GM21423 (cell line): ENCODE measurements at regions not wholly inside any gene's neighbourhood (a gene's known extent, or its start where the extent isn't known, plus 50 kb on each side); places are given as distances from the start of the nearest gene placed in this dataset.

Source experiments
- ATAC-seq: cut with Tn5 transposase; IDR thresholded peaks from one replicate; pipeline ENCODE4 v1.9.1; 2021; ENCODE audit warnings: mild to moderate bottlenecking, moderate library complexity; ENCODE audit not compliant: unreplicated experiment

- no peak for ATAC-seq
Observed at GRCh38 chr2:12299431-12299830, 417.3 kb upstream of the TRIB2 start.

- ATAC-seq: no peak
Observed at GRCh38 chr2:12300019-12300602, 416.6 kb upstream of the TRIB2 start.

DNA sequence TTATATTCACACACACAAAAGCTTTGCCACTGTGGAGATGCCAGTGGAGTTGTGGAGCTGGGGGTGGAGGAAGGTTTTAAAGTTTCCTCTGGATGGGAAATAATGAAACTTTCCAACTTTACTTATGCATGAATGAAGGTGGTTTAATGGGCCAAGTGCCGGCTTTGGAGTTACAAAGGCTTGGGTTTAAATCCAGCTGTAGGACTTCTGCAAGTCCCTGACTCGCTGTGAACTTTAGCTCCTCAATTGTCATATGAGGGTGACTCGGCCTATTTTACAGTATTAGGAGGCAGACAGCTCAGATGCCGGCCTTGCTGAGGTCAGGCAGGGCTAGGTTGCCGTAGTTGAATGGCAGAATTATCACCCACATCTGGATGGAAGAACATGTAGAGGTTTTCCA lies 415.8 kb upstream of the TRIB2 start:
- ATAC-seq: no peak

- ATAC-seq: no peak
Observed at GRCh38 chr2:12302140-12302539, 414.6 kb upstream of the TRIB2 start.

DNA sequence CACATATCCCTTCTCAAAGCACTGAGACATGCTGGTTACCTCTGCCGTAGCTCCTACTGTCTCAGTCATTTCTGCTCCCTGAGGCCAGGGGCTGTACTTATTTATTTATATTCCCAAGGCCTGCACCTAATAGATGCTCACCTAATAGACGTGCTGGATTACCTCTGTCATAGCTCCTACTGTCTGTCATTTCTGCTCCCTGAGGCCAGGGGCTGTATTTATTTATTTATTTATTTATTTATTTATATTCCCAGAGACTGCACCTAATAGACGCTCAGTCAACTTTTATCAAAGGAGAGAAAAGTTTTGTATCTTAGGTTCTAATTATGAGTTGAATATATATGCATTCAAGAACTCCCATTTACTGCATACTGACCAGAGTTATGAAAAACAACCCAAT lies 414.0 kb upstream of the TRIB2 start:
- ATAC-seq: no peak

GRCh38 chr2:12303181-12304030 lies 413.3 kb upstream of the TRIB2 start:
- ATAC-seq: no peak

GRCh38 chr2:12304564-12305171 lies 412.1 kb upstream of the TRIB2 start:
- ATAC-seq: no peak

DNA sequence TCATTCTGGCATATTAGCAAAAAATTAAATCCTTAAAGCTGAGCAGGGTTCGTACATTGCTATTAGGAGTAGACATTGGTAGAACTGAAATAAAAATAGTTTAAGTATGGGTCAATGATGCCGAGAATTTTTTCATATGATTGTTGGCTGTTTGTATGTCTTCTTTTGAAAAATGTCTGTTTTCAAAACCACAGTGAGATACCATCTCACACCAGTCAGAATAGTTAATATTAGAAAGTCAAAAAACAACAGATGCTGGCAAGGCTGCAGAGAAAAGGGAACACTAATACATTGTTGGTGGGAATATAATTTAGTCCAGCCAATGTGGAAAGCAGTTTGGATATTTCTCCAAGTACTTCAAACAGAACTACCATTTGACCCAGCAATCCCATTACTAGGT lies 410.8 kb upstream of the TRIB2 start:
- no peak for ATAC-seq

GRCh38 chr2:12310399-12310798 lies 406.3 kb upstream of the TRIB2 start:
- no peak for ATAC-seq

GRCh38 chr2:12313445-12314126 lies 403.1 kb upstream of the TRIB2 start:
- ATAC-seq: no peak

DNA sequence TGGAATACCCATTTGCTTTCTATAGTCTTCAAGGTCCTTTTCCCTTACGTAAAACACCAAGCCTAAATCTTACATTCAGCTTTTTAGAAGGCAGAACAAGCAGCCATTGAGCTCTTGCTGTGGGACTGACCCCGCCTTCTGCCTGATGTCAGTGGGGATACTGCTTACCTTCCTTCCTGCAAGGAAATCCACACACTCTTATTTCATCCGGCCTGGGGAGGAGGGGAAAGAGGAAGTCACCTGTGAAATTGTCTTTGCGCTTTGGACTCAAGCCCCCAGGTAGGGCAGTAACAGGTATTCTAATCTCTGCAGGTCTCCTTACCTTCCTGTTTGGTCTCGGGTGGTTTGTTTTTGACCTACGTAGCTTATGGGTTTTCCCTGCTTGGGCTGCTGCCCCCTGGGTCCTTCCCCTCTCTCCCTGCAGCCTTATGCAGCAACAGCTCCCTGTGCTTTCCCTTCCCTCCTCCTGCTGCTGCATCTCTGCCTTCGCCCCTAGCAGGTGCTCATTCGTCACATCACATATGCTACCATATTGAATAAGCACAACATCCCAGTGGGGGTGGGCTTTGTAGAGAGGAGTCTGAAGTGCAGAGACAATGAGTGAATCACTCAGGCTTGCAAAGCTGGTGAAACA lies 402.5 kb upstream of the TRIB2 start:
- ATAC-seq: no peak

- no peak for ATAC-seq
Observed at GRCh38 chr2:12315224-12315623, 401.5 kb upstream of the TRIB2 start.

GRCh38 chr2:12316476-12316875 lies 400.3 kb upstream of the TRIB2 start:
- ATAC-seq: no peak

GRCh38 chr2:12317286-12317685 lies 399.4 kb upstream of the TRIB2 start:
- no peak for ATAC-seq

- ATAC-seq: no peak
Observed at GRCh38 chr2:12317814-12318426, 398.8 kb upstream of the TRIB2 start.

- no peak for ATAC-seq
Observed at GRCh38 chr2:12318427-12319057, 398.2 kb upstream of the TRIB2 start.

GRCh38 chr2:12320027-12320734 lies 396.6 kb upstream of the TRIB2 start:
- no peak for ATAC-seq

DNA sequence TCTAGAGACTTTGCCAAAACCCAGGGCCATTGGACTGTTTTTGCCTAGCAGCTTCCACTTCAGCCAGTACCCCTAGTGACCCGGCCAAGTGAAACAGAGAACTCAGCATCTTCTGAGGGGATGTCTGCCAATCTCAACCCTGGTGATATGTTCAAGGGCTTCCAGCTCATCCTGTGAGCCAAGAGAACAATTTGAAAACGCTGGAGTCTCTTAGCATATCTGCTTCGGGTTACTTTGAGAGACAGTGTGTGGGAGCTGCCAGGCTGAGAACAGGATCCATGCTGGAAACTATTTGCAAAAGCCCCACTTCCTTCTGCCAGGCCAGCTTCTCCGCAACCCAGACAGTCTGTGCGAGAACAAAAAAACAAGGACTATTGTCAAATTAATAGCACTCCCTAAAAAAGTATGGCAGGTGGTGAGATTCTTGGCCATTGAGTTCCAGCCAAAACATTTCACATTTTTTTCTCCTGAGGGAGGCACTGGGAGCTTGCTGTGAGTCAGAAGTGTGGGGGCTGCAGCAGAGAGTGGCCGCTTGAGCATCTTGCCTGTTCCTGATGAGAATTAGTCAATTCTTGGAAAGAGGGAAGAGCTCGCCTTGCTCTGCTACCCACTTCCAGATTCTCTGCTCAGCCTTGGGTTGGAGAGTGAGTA lies 395.6 kb upstream of the TRIB2 start:
- no peak for ATAC-seq

DNA sequence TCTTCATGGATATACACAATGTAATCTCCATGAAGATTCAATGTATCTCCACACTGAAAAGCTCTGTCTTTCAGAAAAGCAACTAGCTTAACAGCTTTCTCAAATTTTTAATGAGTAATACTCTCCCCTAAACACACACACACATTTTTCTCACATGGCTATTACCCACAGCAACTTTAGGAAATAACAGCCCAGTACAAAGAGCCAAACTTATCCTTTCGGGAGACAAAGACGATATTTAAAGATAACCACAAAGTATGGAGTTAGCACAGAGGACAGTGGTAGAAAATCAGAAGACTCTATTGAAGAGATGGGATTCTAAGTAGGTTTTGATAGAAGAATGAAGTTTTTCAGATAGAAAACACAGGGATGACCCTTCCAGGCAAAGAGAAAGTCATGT lies 394.9 kb upstream of the TRIB2 start:
- no peak for ATAC-seq
